MM.1S (cell line): ENCODE measurements at regions not wholly inside any gene's neighbourhood (a gene's known extent, or its start where the extent isn't known, plus 50 kb on each side); places are given as distances from the start of the nearest gene placed in this dataset.

Source experiments
- DNase-seq: peaks from one replicate; pipeline ENCODE4 v3.0.0-alpha.2; 2015
- H2AFZ ChIP-seq: fragments of 300-600 bp; sonication (generic); 2 replicates; pipeline ENCODE4 v1.6.0; 2016; ENCODE audit warnings: antibody characterized with exemption, low read length
- H3F3A ChIP-seq: fragments of 300-600 bp; sonication (generic); 2 replicates; pipeline ENCODE4 v1.6.1; 2016; ENCODE audit warnings: mild to moderate bottlenecking, antibody characterized with exemption, low read length, moderate library complexity, mixed read lengths; ENCODE audit not compliant: insufficient read depth
- H3K27ac ChIP-seq: fragments of 300-600 bp; sonication (generic); 2 replicates; pipeline ENCODE4 v1.5.1; 2016; ENCODE audit warnings: mild to moderate bottlenecking, low read length
- H3K27me3 ChIP-seq: fragments of 300-600 bp; sonication (generic); replicated peaks from 2 replicates; pipeline ENCODE4 v1.6.0; 2016; ENCODE audit warnings: low read length; ENCODE audit not compliant: insufficient read depth
- H3K36me3 ChIP-seq: fragments of 300-600 bp; sonication (generic); replicated peaks from 2 replicates; pipeline ENCODE4 v1.6.1; 2016; ENCODE audit warnings: mild to moderate bottlenecking, low read length, mixed read lengths; ENCODE audit not compliant: insufficient read depth
- H3K4me1 ChIP-seq: fragments of 300-600 bp; sonication (generic); 2 replicates; pipeline ENCODE4 v1.6.1; 2016; ENCODE audit warnings: low read length, mixed read lengths
- H3K4me2 ChIP-seq: fragments of 300-600 bp; sonication (generic); 2 replicates; pipeline ENCODE4 v1.6.0; 2016; ENCODE audit warnings: low read depth, low read length
- H3K4me3 ChIP-seq: fragments of 300-600 bp; sonication (generic); 2 replicates; pipeline ENCODE4 v1.5.1; 2016; ENCODE audit warnings: low read length, mixed read lengths
- H3K79me2 ChIP-seq: fragments of 300-600 bp; sonication (generic); 2 replicates; pipeline ENCODE4 v1.6.1; 2016; ENCODE audit warnings: mixed run types, low read length, mixed read lengths
- H3K9ac ChIP-seq: fragments of 300-600 bp; sonication (generic); 2 replicates; pipeline ENCODE4 v1.6.1; 2016; ENCODE audit warnings: low read length, mixed read lengths
- H3K9me2 ChIP-seq: fragments of 300-600 bp; sonication (generic); replicated peaks from 2 replicates; pipeline ENCODE4 v1.6.1; 2016; ENCODE audit warnings: mild to moderate bottlenecking, low read length, mixed read lengths; ENCODE audit not compliant: insufficient read depth
- H3K9me3 ChIP-seq: fragments of 300-600 bp; sonication (generic); replicated peaks from 2 replicates; pipeline ENCODE4 v1.6.1; 2016; ENCODE audit warnings: mild to moderate bottlenecking, low read length, mixed read lengths; ENCODE audit not compliant: insufficient read depth
- H4K20me1 ChIP-seq: fragments of 300-600 bp; sonication (generic); 2 replicates; pipeline ENCODE4 v1.6.1; 2016; ENCODE audit warnings: mild to moderate bottlenecking, low read length, moderate library complexity, mixed read lengths; ENCODE audit not compliant: insufficient read depth
- EZH2 ChIP-seq: fragments of 300-600 bp; sonication (generic); optimal IDR thresholded peaks from 2 replicates; pipeline ENCODE3; 2017; ENCODE audit warnings: low read depth, mild to moderate bottlenecking, antibody characterized with exemption, low read length, mixed read lengths
- EZH2phosphoT487 ChIP-seq: fragments of 300-600 bp; sonication (generic); IDR thresholded peaks from 2 replicates; pipeline ENCODE4 v1.6.1; 2018; ENCODE audit warnings: antibody characterized with exemption, low read length
- TF ChIP-seq, protein P1 (sequence below): fragments of 300-600 bp; sonication (generic); IDR thresholded peaks from 2 replicates; pipeline ENCODE4 v1.5.1; 2016; ENCODE audit warnings: antibody characterized with exemption, low read length, mixed read lengths

DNA sequence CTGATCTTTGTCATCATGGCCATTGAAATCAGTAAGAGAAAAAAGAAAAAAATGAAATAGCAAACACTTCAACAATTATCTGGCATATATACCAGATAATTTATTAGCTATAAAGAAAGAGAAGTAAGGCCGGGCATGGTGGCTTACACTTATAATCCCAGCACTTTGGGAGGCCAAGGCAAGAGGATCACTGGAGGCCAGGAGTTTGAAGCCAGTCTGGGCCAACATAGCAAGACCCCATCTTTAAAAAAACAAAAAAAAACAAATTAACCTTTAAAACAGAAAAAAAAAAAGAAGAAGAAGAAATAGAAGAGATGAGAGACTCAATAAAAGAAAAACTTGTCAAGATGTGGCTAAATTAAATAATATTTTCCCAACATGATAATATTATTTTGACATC lies 61.6 kb upstream of the TGIF1 start:
- H3K36me3 ChIP-seq, result no peaks in the 10 kb centered on the region
- TF ChIP-seq, protein P1, sequence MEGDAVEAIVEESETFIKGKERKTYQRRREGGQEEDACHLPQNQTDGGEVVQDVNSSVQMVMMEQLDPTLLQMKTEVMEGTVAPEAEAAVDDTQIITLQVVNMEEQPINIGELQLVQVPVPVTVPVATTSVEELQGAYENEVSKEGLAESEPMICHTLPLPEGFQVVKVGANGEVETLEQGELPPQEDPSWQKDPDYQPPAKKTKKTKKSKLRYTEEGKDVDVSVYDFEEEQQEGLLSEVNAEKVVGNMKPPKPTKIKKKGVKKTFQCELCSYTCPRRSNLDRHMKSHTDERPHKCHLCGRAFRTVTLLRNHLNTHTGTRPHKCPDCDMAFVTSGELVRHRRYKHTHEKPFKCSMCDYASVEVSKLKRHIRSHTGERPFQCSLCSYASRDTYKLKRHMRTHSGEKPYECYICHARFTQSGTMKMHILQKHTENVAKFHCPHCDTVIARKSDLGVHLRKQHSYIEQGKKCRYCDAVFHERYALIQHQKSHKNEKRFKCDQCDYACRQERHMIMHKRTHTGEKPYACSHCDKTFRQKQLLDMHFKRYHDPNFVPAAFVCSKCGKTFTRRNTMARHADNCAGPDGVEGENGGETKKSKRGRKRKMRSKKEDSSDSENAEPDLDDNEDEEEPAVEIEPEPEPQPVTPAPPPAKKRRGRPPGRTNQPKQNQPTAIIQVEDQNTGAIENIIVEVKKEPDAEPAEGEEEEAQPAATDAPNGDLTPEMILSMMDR, result no peak
- TF ChIP-seq EZH2 (no peak), EZH2phosphoT487 (no peak)
- no peak overlapping the region for H3K9ac ChIP-seq

DNA sequence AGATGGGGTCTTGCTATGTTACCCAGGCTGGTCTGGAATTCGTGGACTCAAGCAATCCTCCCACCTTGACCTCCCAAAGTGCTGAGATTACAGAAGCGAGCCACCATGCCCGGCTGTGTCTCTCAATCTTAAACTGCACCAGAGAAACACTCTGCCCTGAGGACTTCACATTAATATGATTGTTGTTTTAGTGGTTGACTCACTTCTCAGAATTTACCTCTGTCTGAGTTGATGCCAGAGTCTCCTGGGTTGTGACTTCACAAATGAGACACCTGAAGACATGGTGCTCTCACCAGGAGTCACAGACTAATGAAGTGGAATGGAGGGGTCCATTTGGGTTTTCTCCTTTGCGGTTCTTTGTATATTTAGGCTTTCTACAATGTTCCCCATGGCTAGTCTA lies 61.0 kb upstream of the TGIF1 start:
- no peaks in the 10 kb centered on the region for H4K20me1 ChIP-seq
- no peaks in the 10 kb centered on the region for H3F3A ChIP-seq
- TF ChIP-seq, protein P1, result no peak
- TF ChIP-seq EZH2phosphoT487, result no peak
- no peak for TF ChIP-seq EZH2
- no peak overlapping the region for H3K9ac ChIP-seq
- H3K9me2 ChIP-seq, result no peaks in the 10 kb centered on the region
- no peak overlapping the region for H3K4me2 ChIP-seq
- H3K27me3 ChIP-seq, result no peaks in the 10 kb centered on the region
- H3K4me3 ChIP-seq, result no peak overlapping the region
- no peak overlapping the region for H2AFZ ChIP-seq
- H3K4me1 ChIP-seq, result no peaks in the 10 kb centered on the region
- no peak overlapping the region for H3K27ac ChIP-seq
- no peaks in the 10 kb centered on the region for H3K79me2 ChIP-seq
- no peaks in the 10 kb centered on the region for H3K36me3 ChIP-seq
- H3K9me3 ChIP-seq, result no peaks in the 10 kb centered on the region
- DNase-seq, result no peak

More for the DNA sequence above, 61.6 kb upstream of the TGIF1 start:
- Histone ChIP-seq H3K9me3 (no peaks in the 10 kb centered on the region), H3K27ac (no peak overlapping the region), H3K27me3 (no peaks in the 10 kb centered on the region), H3K4me2 (no peak overlapping the region), H4K20me1 (no peaks in the 10 kb centered on the region), H3K9me2 (no peaks in the 10 kb centered on the region), H3K4me3 (no peak overlapping the region), H3K4me1 (no peaks in the 10 kb centered on the region), H3K79me2 (no peaks in the 10 kb centered on the region), H3F3A (no peaks in the 10 kb centered on the region), H2AFZ (no peak overlapping the region)
- DNase-seq, result no peak

DNA sequence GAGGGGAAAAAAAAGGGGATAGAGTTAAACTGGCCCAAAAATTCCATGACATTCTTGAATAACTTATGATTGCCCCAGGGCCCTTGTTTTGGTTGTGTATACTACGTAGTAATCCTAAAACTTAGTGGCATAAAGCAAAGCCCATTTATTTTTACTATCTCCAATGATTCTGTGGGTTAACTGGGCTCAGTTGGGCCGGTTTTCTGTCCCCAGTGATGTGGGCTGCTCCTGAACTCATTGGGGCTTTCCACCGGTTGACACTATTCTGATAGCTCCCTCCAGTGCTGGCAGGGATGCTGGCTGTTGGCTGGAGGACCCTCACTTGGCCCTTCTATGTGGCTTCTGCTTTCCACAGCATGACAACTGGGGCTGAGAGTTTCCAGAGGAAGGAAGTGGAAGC lies 60.0 kb upstream of the TGIF1 start:
- Histone ChIP-seq H3K9me2 (no peaks in the 10 kb centered on the region), H2AFZ (no peak overlapping the region), H3K27ac (no peak overlapping the region), H3K9ac (no peak overlapping the region), H3K4me1 (no peaks in the 10 kb centered on the region), H4K20me1 (no peaks in the 10 kb centered on the region), H3K27me3 (no peaks in the 10 kb centered on the region), H3K4me3 (no peak overlapping the region), H3K9me3 (no peaks in the 10 kb centered on the region), H3F3A (no peaks in the 10 kb centered on the region), H3K79me2 (no peaks in the 10 kb centered on the region), H3K36me3 (no peaks in the 10 kb centered on the region), H3K4me2 (no peak overlapping the region)
- no peak for DNase-seq
- TF ChIP-seq, protein P1, result no peak
- TF ChIP-seq EZH2phosphoT487, result no peak
- no peak for TF ChIP-seq EZH2
